Caco-2 (cell line): ENCODE measurements at regions not wholly inside any gene's neighbourhood (a gene's known extent, or its start where the extent isn't known, plus 50 kb on each side); places are given as distances from the start of the nearest gene placed in this dataset.

Experiments used
- BruUV-seq: library from RNA; stranded (reverse); fragments of 400-500 nt; replicated peaks from 2 replicates; lab custom pipeline; 2021; lab: Mats Ljungman, UMichigan
- CTCF ChIA-PET: fragments of 300-600 bp; sonication (Branson Sonifier 250); formaldehyde crosslinking; loops from one replicate; lab custom pipeline; 2022; ENCODE audit warnings: antibody characterized with exemption; lab: Charles Lee
- POLR2A ChIA-PET: fragments of 300-600 bp; sonication (Branson Sonifier 250); formaldehyde crosslinking; loops from one replicate; lab custom pipeline; 2022; ENCODE audit warnings: antibody characterized with exemption; lab: Charles Lee
- DNase-seq, 2 experiments: peaks; one replicate each; pipeline versions ENCODE4 v3.0.0 to v3.0.0-alpha.2; 2020 to 2022
- H3K27me3 ChIP-seq: replicated peaks from 2 replicates; pipeline ENCODE4 v1.6.0; 2011; ENCODE audit warnings: low read length; ENCODE audit not compliant: control insufficient read depth, insufficient read depth
- H3K36me3 ChIP-seq: 2 replicates; pipeline ENCODE4 v1.5.1; 2011; ENCODE audit warnings: low read length; ENCODE audit not compliant: control insufficient read depth, insufficient read depth
- H3K4me1 ChIP-seq: fragments of 250-450 bp; sonication (Bioruptor Pico); 2 replicates; pipeline ENCODE4 v1.5.1; 2020; ENCODE audit warnings: mild to moderate bottlenecking
- H3K4me3 ChIP-seq: 2 replicates; pipeline ENCODE4 v1.5.1; 2011; ENCODE audit warnings: low read depth, mild to moderate bottlenecking, control low read depth, low read length
- H3K9me3 ChIP-seq: fragments of 250-450 bp; sonication (Bioruptor Pico); 2 replicates; pipeline ENCODE4 v1.5.1; 2020; ENCODE audit warnings: mild to moderate bottlenecking, moderate library complexity
- H3K27ac Mint-ChIP-seq: one replicate; pipeline ENCODE4 v1.8.0; 2022; ENCODE audit warnings: mixed read lengths; ENCODE audit not compliant: unreplicated experiment
- H3K27me3 Mint-ChIP-seq: one replicate; pipeline ENCODE4 v1.8.0; 2022; ENCODE audit warnings: mixed read lengths; ENCODE audit not compliant: insufficient read depth, unreplicated experiment
- H3K36me3 Mint-ChIP-seq: one replicate; pipeline ENCODE4 v1.8.0; 2022; ENCODE audit warnings: mild to moderate bottlenecking, mixed read lengths; ENCODE audit not compliant: insufficient read depth, unreplicated experiment
- H3K4me1 Mint-ChIP-seq: one replicate; pipeline ENCODE4 v1.8.0; 2022; ENCODE audit warnings: low read depth, mixed read lengths; ENCODE audit not compliant: unreplicated experiment
- H3K4me3 Mint-ChIP-seq: one replicate; pipeline ENCODE4 v1.8.0; 2022; ENCODE audit warnings: mild to moderate bottlenecking, moderate library complexity, mixed read lengths; ENCODE audit not compliant: unreplicated experiment
- H3K9me3 Mint-ChIP-seq: one replicate; pipeline ENCODE4 v1.8.0; 2022; ENCODE audit warnings: mixed read lengths; ENCODE audit not compliant: unreplicated experiment
- CTCF ChIP-seq, 2 experiments: fragments of 200-600 bp in 1 of 2; IDR thresholded peaks; 1 replicate in 1 of 2; 2 replicates in 1 of 2; pipeline versions ENCODE4 v1.5.1 to v1.8.0; 2011 to 2022; ENCODE audit warnings: antibody characterized with exemption in 1 of 2, control low read depth in 1 of 2, inconsistent platforms in 1 of 2, low read depth in 1 of 2, low read length in 1 of 2, mild to moderate bottlenecking in 1 of 2, moderate library complexity in 1 of 2; ENCODE audit not compliant: insufficient read depth in 1 of 2, severe bottlenecking in 1 of 2, unreplicated experiment in 1 of 2
- intact Hi-C: fragments of 100-400 bp; cut with micrococcal nuclease; formaldehyde crosslinking; loops from one replicate; pipeline ENCODE4 v1.10.0; 2022; ENCODE audit not compliant: unreplicated experiment

GRCh38 chr12:65734226-65734625, 90.1 kb upstream of the HMGA2 start:
- TF ChIP-seq CTCF (IDR thresholded peaks at IDR 0.05; ENCODE audit: insufficient read depth in 1 of 2, low read depth in 1 of 2, low read length in 1 of 2, severe bottlenecking in 1 of 2, unreplicated experiment in 1 of 2) = no peak
- no peaks in the 10 kb centered on the region for H3K4me1 Mint-ChIP-seq
- no peak overlapping the region for H3K4me3 ChIP-seq
- peaks cover 15% of the 10 kb centered on the region for H3K27me3 Mint-ChIP-seq
- H3K27me3 ChIP-seq = no peaks in the 10 kb centered on the region
- POLR2A ChIA-PET = no interaction called here
- H3K4me3 Mint-ChIP-seq = no peak overlapping the region
- intact Hi-C loops = no loop called here
- no peaks in the 10 kb centered on the region for H3K36me3 ChIP-seq
- no peak for DNase-seq
- H3K9me3 ChIP-seq = no peaks in the 10 kb centered on the region
- no peaks in the 10 kb centered on the region for H3K36me3 Mint-ChIP-seq
- BruUV-seq = no TSS peak
- no peaks in the 10 kb centered on the region for H3K4me1 ChIP-seq
- no peaks in the 10 kb centered on the region for H3K9me3 Mint-ChIP-seq
- CTCF ChIA-PET = no interaction called here
- no peak overlapping the region for H3K27ac Mint-ChIP-seq

DNA sequence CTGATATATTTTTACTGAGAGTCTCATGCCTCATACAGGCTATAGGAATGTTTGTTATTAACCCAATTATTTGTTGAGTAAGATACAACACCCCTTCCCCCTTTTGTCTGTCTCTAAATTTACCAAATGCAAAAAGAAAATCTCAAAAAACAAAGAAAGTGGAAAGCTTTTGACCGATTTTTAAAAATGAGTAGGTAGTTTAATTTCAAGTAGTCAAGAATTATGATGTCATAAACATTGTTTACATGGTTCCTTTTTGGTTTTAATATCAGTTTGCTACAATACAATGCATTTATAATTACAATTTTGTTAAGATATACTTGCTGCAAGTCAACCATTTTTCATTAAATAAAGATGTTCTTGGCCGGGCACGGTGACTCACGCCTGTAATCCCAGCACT, 84.7 kb upstream of the HMGA2 start:
- Mint-ChIP-seq H3K4me1 (peaks cover 9% of the 10 kb centered on the region), H3K4me3 (no peak overlapping the region), H3K27ac (no peak overlapping the region), H3K27me3 (peaks cover 3% of the 10 kb centered on the region), H3K9me3 (no peaks in the 10 kb centered on the region), H3K36me3 (no peaks in the 10 kb centered on the region)
- Histone ChIP-seq H3K36me3 (no peaks in the 10 kb centered on the region), H3K9me3 (no peaks in the 10 kb centered on the region), H3K4me3 (no peak overlapping the region), H3K27me3 (no peaks in the 10 kb centered on the region), H3K4me1 (0 out of 2 replicates have a peak, but pooled peaks cover 4% of the 10 kb centered on the region)
- TF ChIP-seq CTCF (IDR thresholded peaks at IDR 0.05; ENCODE audit: insufficient read depth in 1 of 2, low read depth in 1 of 2, low read length in 1 of 2, severe bottlenecking in 1 of 2, unreplicated experiment in 1 of 2) = no peak
- DNase-seq = no peak
- ChIA-PET POLR2A (no interaction called here), CTCF (no interaction called here)
- BruUV-seq = no TSS peak
- intact Hi-C loops = loop anchor here (5.0 kb wide), 2 partner anchors 83 to 138 kb away; partner anchors contain the start of gene HMGA2

GRCh38 chr12:65740506-65740872, 83.8 kb upstream of the HMGA2 start:
- BruUV-seq = no TSS peak
- Histone ChIP-seq H3K4me1 (0 out of 2 replicates have a peak, but pooled peaks cover 4% of the 10 kb centered on the region), H3K9me3 (no peaks in the 10 kb centered on the region), H3K36me3 (no peaks in the 10 kb centered on the region), H3K4me3 (peak overlapping the region; percentile 83), H3K27me3 (no peaks in the 10 kb centered on the region)
- ChIA-PET CTCF (no interaction called here), POLR2A (no interaction called here)
- peaks cover 2% of the 10 kb centered on the region for H3K27me3 Mint-ChIP-seq
- H3K4me1 Mint-ChIP-seq = peaks cover 9% of the 10 kb centered on the region
- intact Hi-C loops = loop anchor here (5.0 kb wide), 2 partner anchors 82 to 137 kb away; partner anchors contain the start of gene HMGA2
- no peak for DNase-seq
- H3K4me3 Mint-ChIP-seq = peak overlapping the region; percentile 94
- no peaks in the 10 kb centered on the region for H3K36me3 Mint-ChIP-seq
- no peaks in the 10 kb centered on the region for H3K9me3 Mint-ChIP-seq
- no peak for TF ChIP-seq CTCF (IDR thresholded peaks at IDR 0.05; ENCODE audit: insufficient read depth in 1 of 2, low read depth in 1 of 2, low read length in 1 of 2, severe bottlenecking in 1 of 2, unreplicated experiment in 1 of 2)
- no peak overlapping the region for H3K27ac Mint-ChIP-seq
